Caco-2 (cell line): ENCODE measurements at regions not wholly inside any gene's neighbourhood (a gene's known extent, or its start where the extent isn't known, plus 50 kb on each side); places are given as distances from the start of the nearest gene placed in this dataset.
A peak's percentile ranks its signal among the peaks of the same experiment; 100 is the strongest.

Source experiments
- BruUV-seq: library from RNA; stranded (reverse); fragments of 400-500 nt; replicated peaks from 2 replicates; lab custom pipeline; 2021; lab: Mats Ljungman, UMichigan
- CTCF ChIA-PET: fragments of 300-600 bp; sonication (Branson Sonifier 250); formaldehyde crosslinking; loops from one replicate; lab custom pipeline; 2022; ENCODE audit warnings: antibody characterized with exemption; lab: Charles Lee
- POLR2A ChIA-PET: fragments of 300-600 bp; sonication (Branson Sonifier 250); formaldehyde crosslinking; loops from one replicate; lab custom pipeline; 2022; ENCODE audit warnings: antibody characterized with exemption; lab: Charles Lee
- DNase-seq, 2 experiments: peaks; one replicate each; pipeline versions ENCODE4 v3.0.0 to v3.0.0-alpha.2; 2020 to 2022
- H3K27me3 ChIP-seq: replicated peaks from 2 replicates; pipeline ENCODE4 v1.6.0; 2011; ENCODE audit warnings: low read length; ENCODE audit not compliant: control insufficient read depth, insufficient read depth
- H3K36me3 ChIP-seq: 2 replicates; pipeline ENCODE4 v1.5.1; 2011; ENCODE audit warnings: low read length; ENCODE audit not compliant: control insufficient read depth, insufficient read depth
- H3K4me1 ChIP-seq: fragments of 250-450 bp; sonication (Bioruptor Pico); 2 replicates; pipeline ENCODE4 v1.5.1; 2020; ENCODE audit warnings: mild to moderate bottlenecking
- H3K4me3 ChIP-seq: 2 replicates; pipeline ENCODE4 v1.5.1; 2011; ENCODE audit warnings: low read depth, mild to moderate bottlenecking, control low read depth, low read length
- H3K9me3 ChIP-seq: fragments of 250-450 bp; sonication (Bioruptor Pico); 2 replicates; pipeline ENCODE4 v1.5.1; 2020; ENCODE audit warnings: mild to moderate bottlenecking, moderate library complexity
- H3K27ac Mint-ChIP-seq: one replicate; pipeline ENCODE4 v1.8.0; 2022; ENCODE audit warnings: mixed read lengths; ENCODE audit not compliant: unreplicated experiment
- H3K27me3 Mint-ChIP-seq: one replicate; pipeline ENCODE4 v1.8.0; 2022; ENCODE audit warnings: mixed read lengths; ENCODE audit not compliant: insufficient read depth, unreplicated experiment
- H3K36me3 Mint-ChIP-seq: one replicate; pipeline ENCODE4 v1.8.0; 2022; ENCODE audit warnings: mild to moderate bottlenecking, mixed read lengths; ENCODE audit not compliant: insufficient read depth, unreplicated experiment
- H3K4me1 Mint-ChIP-seq: one replicate; pipeline ENCODE4 v1.8.0; 2022; ENCODE audit warnings: low read depth, mixed read lengths; ENCODE audit not compliant: unreplicated experiment
- H3K4me3 Mint-ChIP-seq: one replicate; pipeline ENCODE4 v1.8.0; 2022; ENCODE audit warnings: mild to moderate bottlenecking, moderate library complexity, mixed read lengths; ENCODE audit not compliant: unreplicated experiment
- H3K9me3 Mint-ChIP-seq: one replicate; pipeline ENCODE4 v1.8.0; 2022; ENCODE audit warnings: mixed read lengths; ENCODE audit not compliant: unreplicated experiment
- CTCF ChIP-seq, 2 experiments: fragments of 200-600 bp in 1 of 2; IDR thresholded peaks; 1 replicate in 1 of 2; 2 replicates in 1 of 2; pipeline versions ENCODE4 v1.5.1 to v1.8.0; 2011 to 2022; ENCODE audit warnings: antibody characterized with exemption in 1 of 2, control low read depth in 1 of 2, inconsistent platforms in 1 of 2, low read depth in 1 of 2, low read length in 1 of 2, mild to moderate bottlenecking in 1 of 2, moderate library complexity in 1 of 2; ENCODE audit not compliant: insufficient read depth in 1 of 2, severe bottlenecking in 1 of 2, unreplicated experiment in 1 of 2
- intact Hi-C: fragments of 100-400 bp; cut with micrococcal nuclease; formaldehyde crosslinking; loops from one replicate; pipeline ENCODE4 v1.10.0; 2022; ENCODE audit not compliant: unreplicated experiment

GRCh38 chr5:77828445-77828844 is 52.3 kb upstream of the TBCA start:
- H3K4me3 ChIP-seq = no peak overlapping the region
- no peak overlapping the region for H3K27ac Mint-ChIP-seq
- no peaks in the 10 kb centered on the region for H3K36me3 ChIP-seq
- peak; percentile 3 to 12 for TF ChIP-seq CTCF (IDR thresholded peaks at IDR 0.05; ENCODE audit: insufficient read depth in 1 of 2, low read depth in 1 of 2, low read length in 1 of 2, severe bottlenecking in 1 of 2, unreplicated experiment in 1 of 2)
- ChIA-PET POLR2A (no interaction called here), CTCF (no interaction called here)
- H3K36me3 Mint-ChIP-seq = no peaks in the 10 kb centered on the region
- no peaks in the 10 kb centered on the region for H3K4me1 ChIP-seq
- H3K4me3 Mint-ChIP-seq = no peak overlapping the region
- DNase-seq = no peak
- intact Hi-C loops = no loop called here
- no peaks in the 10 kb centered on the region for H3K9me3 Mint-ChIP-seq
- H3K27me3 Mint-ChIP-seq = peaks cover 8% of the 10 kb centered on the region
- no peaks in the 10 kb centered on the region for H3K9me3 ChIP-seq
- H3K4me1 Mint-ChIP-seq = peaks cover 9% of the 10 kb centered on the region
- no TSS peak for BruUV-seq
- no peaks in the 10 kb centered on the region for H3K27me3 ChIP-seq
